Progenitor cell of endocrine pancreas (in vitro differentiated cells): ENCODE measurements at regions not wholly inside any gene's neighbourhood (a gene's known extent, or its start where the extent isn't known, plus 50 kb on each side); places are given as distances from the start of the nearest gene placed in this dataset.

Source experiments
- DNase-seq: peaks from one replicate; pipeline ENCODE4 v3.0.0; 2021; ENCODE audit warnings: low spot score; ENCODE audit not compliant: unreplicated experiment
- H3K27ac Mint-ChIP-seq: 2 replicates; pipeline ENCODE4 v1.8.0; 2021; ENCODE audit warnings: mild to moderate bottlenecking, moderate library complexity, mixed read lengths
- H3K27me3 Mint-ChIP-seq: 2 replicates; pipeline ENCODE4 v1.8.0; 2021; ENCODE audit warnings: mixed read lengths
- H3K36me3 Mint-ChIP-seq: 2 replicates; pipeline ENCODE4 v1.8.0; 2022; ENCODE audit warnings: mixed read lengths; ENCODE audit not compliant: insufficient read depth
- H3K4me1 Mint-ChIP-seq: 2 replicates; pipeline ENCODE4 v1.8.0; 2021; ENCODE audit warnings: low read depth, mixed read lengths
- H3K4me3 Mint-ChIP-seq: 2 replicates; pipeline ENCODE4 v1.8.0; 2021; ENCODE audit warnings: low read depth, mild to moderate bottlenecking, moderate library complexity, mixed read lengths
- H3K9me3 Mint-ChIP-seq: 2 replicates; pipeline ENCODE4 v1.8.0; 2021; ENCODE audit warnings: low read depth, mixed read lengths
- TF ChIP-seq, protein P1 (sequence below): fragments of 200-600 bp; sonication (generic); IDR thresholded peaks from one replicate; pipeline ENCODE4 v1.5.0; 2021; ENCODE audit warnings: antibody characterized with exemption, mild to moderate bottlenecking; ENCODE audit not compliant: unreplicated experiment

GRCh38 chr4:85381968-85382367 is 93.0 kb upstream of the ARHGAP24 start:
- Mint-ChIP-seq H3K27me3 (no peaks in the 10 kb centered on the region), H3K27ac (no peak overlapping the region), H3K36me3 (no peaks in the 10 kb centered on the region), H3K9me3 (peaks cover 3% of the 10 kb centered on the region), H3K4me1 (no peaks in the 10 kb centered on the region), H3K4me3 (no peak overlapping the region)
- no peak for DNase-seq
- TF ChIP-seq, protein P1, sequence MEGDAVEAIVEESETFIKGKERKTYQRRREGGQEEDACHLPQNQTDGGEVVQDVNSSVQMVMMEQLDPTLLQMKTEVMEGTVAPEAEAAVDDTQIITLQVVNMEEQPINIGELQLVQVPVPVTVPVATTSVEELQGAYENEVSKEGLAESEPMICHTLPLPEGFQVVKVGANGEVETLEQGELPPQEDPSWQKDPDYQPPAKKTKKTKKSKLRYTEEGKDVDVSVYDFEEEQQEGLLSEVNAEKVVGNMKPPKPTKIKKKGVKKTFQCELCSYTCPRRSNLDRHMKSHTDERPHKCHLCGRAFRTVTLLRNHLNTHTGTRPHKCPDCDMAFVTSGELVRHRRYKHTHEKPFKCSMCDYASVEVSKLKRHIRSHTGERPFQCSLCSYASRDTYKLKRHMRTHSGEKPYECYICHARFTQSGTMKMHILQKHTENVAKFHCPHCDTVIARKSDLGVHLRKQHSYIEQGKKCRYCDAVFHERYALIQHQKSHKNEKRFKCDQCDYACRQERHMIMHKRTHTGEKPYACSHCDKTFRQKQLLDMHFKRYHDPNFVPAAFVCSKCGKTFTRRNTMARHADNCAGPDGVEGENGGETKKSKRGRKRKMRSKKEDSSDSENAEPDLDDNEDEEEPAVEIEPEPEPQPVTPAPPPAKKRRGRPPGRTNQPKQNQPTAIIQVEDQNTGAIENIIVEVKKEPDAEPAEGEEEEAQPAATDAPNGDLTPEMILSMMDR, result no peak

GRCh38 chr4:85391071-85391470 is 83.9 kb upstream of the ARHGAP24 start:
- H3K36me3 Mint-ChIP-seq, result no peaks in the 10 kb centered on the region
- no peak overlapping the region for H3K27ac Mint-ChIP-seq
- no peaks in the 10 kb centered on the region for H3K27me3 Mint-ChIP-seq
- peaks cover 9% of the 10 kb centered on the region for H3K9me3 Mint-ChIP-seq
- H3K4me3 Mint-ChIP-seq, result no peak overlapping the region
- TF ChIP-seq, protein P1, result no peak
- H3K4me1 Mint-ChIP-seq, result no peaks in the 10 kb centered on the region
- DNase-seq, result no peak

DNA sequence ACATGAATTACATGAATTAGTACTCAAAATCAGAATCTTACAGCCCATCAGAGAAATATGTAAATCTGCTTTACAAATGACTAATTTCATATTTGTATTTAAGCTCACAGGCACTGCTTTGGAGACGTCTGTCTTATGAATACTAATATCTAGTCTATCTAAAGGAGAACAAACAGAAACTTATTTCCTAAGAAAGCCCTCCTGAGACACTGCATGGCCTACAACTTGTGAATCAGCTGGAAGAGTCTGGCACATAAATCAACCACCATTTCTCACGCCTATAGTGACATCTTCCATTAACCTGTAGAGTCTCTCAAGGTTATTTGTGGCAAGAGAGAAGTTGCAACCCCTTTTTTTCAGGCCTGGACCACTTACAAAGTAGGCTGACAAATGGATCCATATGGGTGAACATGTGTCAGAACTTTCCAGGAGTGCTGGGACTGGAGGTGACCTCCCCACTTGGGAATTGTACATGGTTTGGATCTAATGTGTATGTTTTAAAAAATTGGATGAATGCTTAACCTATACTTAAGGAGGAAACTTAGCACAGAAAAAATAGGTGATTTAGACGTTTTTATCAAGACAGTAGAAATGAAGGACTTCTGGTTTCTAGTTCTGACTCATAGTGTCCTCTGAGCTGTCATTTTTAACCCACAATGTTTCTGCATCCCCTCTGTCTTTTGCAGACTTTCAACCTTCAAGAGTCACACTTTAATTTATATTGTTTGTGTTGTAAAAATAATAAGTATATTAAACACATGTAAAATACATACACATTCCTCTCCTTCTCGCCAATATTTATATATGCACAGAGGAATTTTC is 83.2 kb upstream of the ARHGAP24 start:
- H3K9me3 Mint-ChIP-seq, result peaks cover 8% of the 10 kb centered on the region
- no peak overlapping the region for H3K27ac Mint-ChIP-seq
- no peaks in the 10 kb centered on the region for H3K36me3 Mint-ChIP-seq
- DNase-seq, result no peak
- H3K27me3 Mint-ChIP-seq, result no peaks in the 10 kb centered on the region
- no peaks in the 10 kb centered on the region for H3K4me1 Mint-ChIP-seq
- TF ChIP-seq, protein P1, result no peak
- H3K4me3 Mint-ChIP-seq, result no peak overlapping the region

GRCh38 chr4:85393201-85393600 is 81.7 kb upstream of the ARHGAP24 start:
- Mint-ChIP-seq H3K27me3 (no peaks in the 10 kb centered on the region), H3K4me1 (no peaks in the 10 kb centered on the region), H3K27ac (no peak overlapping the region), H3K36me3 (no peaks in the 10 kb centered on the region), H3K4me3 (no peak overlapping the region), H3K9me3 (peaks cover 3% of the 10 kb centered on the region)
- TF ChIP-seq, protein P1, result no peak
- DNase-seq, result no peak

DNA sequence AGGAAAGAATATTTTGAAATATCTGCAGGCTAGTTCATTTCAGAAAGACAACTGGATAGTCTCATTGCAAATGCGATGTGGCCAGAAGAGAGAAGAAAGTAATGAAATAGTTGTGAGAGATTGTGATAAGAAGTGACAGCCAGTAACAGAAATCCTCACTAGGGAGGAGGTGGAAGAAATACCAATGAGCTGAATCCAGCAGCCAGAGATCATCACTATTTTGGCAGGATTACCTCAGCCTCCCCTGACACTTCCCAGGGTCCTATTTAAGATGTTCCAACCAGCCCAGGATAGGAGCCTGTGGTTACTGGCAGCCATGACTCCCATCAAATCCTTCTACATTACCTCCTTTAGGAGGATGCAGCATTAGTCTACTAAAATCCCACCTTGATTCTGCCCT is 76.7 kb upstream of the ARHGAP24 start:
- Mint-ChIP-seq H3K27me3 (no peaks in the 10 kb centered on the region), H3K4me1 (no peaks in the 10 kb centered on the region), H3K9me3 (no peaks in the 10 kb centered on the region), H3K4me3 (no peak overlapping the region), H3K36me3 (no peaks in the 10 kb centered on the region), H3K27ac (no peak overlapping the region)
- DNase-seq, result no peak
- TF ChIP-seq, protein P1, result no peak
